GM21737 (cell line): ENCODE measurements at regions not wholly inside any gene's neighbourhood (a gene's known extent, or its start where the extent isn't known, plus 50 kb on each side); places are given as distances from the start of the nearest gene placed in this dataset.

ENCODE experiments used
- ATAC-seq: cut with Tn5 transposase; IDR thresholded peaks from one replicate; pipeline ENCODE4 v1.9.1; 2021; ENCODE audit warnings: mild to moderate bottlenecking, moderate library complexity; ENCODE audit not compliant: unreplicated experiment

GRCh38 chr6:137816688-137817618 is 50.1 kb upstream of the TNFAIP3 start:
- no peak for ATAC-seq
